Body of pancreas (tissue), 4 donors: ENCODE measurements at regions not wholly inside any gene's neighbourhood (a gene's known extent, or its start where the extent isn't known, plus 50 kb on each side); places are given as distances from the start of the nearest gene placed in this dataset.

Source experiments
- POLR2A ChIP-seq, 3 donors: fragments of 450-650 bp; IDR thresholded peaks; one replicate each; pipeline ENCODE4 v1.6.1; 2016; ENCODE audit warnings: antibody characterized with exemption in 3 of 3, mild to moderate bottlenecking in 2 of 3
- TF ChIP-seq, protein P1 (sequence below), 7 experiments: fragments of 450-650 bp in 4 of 7; fragments of 200-600 bp in 3 of 7; sonication (generic) in 3 of 7; IDR thresholded peaks; one replicate each; pipeline ENCODE4 v1.5.1; 2016 to 2019; ENCODE audit warnings: antibody characterized with exemption in 7 of 7

DNA sequence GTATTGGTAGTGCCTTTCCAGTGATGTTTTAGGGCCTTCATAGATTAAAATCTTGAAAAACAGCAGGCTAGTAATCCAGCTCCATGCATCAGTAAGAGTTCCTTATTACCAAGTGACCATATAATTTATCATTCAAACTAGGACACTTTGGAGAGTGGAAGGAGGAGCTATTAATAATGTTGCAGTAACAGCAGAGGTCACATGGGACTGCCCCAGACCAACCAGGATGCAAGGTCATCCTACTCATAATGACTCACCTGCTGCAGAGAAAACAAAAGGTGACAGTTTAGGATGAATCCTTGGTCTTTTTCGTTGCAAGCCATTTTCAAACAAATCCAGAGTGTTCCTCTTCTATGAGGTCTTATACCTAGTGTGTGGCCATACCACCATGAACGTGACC, 187.4 kb downstream of the NUF2 start:
- no peak for TF ChIP-seq POLR2A (IDR thresholded peaks at IDR 0.05)
- TF ChIP-seq, protein P1, sequence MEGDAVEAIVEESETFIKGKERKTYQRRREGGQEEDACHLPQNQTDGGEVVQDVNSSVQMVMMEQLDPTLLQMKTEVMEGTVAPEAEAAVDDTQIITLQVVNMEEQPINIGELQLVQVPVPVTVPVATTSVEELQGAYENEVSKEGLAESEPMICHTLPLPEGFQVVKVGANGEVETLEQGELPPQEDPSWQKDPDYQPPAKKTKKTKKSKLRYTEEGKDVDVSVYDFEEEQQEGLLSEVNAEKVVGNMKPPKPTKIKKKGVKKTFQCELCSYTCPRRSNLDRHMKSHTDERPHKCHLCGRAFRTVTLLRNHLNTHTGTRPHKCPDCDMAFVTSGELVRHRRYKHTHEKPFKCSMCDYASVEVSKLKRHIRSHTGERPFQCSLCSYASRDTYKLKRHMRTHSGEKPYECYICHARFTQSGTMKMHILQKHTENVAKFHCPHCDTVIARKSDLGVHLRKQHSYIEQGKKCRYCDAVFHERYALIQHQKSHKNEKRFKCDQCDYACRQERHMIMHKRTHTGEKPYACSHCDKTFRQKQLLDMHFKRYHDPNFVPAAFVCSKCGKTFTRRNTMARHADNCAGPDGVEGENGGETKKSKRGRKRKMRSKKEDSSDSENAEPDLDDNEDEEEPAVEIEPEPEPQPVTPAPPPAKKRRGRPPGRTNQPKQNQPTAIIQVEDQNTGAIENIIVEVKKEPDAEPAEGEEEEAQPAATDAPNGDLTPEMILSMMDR (IDR thresholded peaks at IDR 0.05): no peak
